ENCODE measurements at regions not wholly inside any gene's neighbourhood (a gene's known extent, or its start where the extent isn't known, plus 50 kb on each side); places are given as distances from the start of the nearest gene placed in this dataset.

GRCh38 chr2:134152045-134153010 is 101.5 kb upstream of the MGAT5 start:
- CTCF ChIA-PET = no interaction called here
- intact Hi-C loops (cut with micrococcal nuclease) = no loop called here
- Mint-ChIP-seq H3K9me3 (no peaks in the 10 kb centered on the region), H3K27ac (no peak overlapping the region), H3K36me3 (ENCODE audit: low read depth) (peaks cover 21% of the 10 kb centered on the region), H3K4me3 (no peak overlapping the region), H3K4me1 (ENCODE audit: low read depth) (peaks cover 33% of the 10 kb centered on the region), H3K27me3 (ENCODE audit: low read depth) (no peaks in the 10 kb centered on the region)
- DNase-seq = no peak

- intact Hi-C loops (cut with micrococcal nuclease) = no loop called here
- CTCF ChIA-PET = no interaction called here
- Mint-ChIP-seq H3K4me1 (ENCODE audit: low read depth) (peaks cover 24% of the 10 kb centered on the region), H3K36me3 (ENCODE audit: low read depth) (peaks cover 21% of the 10 kb centered on the region), H3K4me3 (no peak overlapping the region), H3K9me3 (no peaks in the 10 kb centered on the region), H3K27ac (no peak overlapping the region), H3K27me3 (ENCODE audit: low read depth) (no peaks in the 10 kb centered on the region)
- no peak for DNase-seq
Measured at GRCh38 chr2:134153294-134153880, 100.5 kb upstream of the MGAT5 start.

DNA sequence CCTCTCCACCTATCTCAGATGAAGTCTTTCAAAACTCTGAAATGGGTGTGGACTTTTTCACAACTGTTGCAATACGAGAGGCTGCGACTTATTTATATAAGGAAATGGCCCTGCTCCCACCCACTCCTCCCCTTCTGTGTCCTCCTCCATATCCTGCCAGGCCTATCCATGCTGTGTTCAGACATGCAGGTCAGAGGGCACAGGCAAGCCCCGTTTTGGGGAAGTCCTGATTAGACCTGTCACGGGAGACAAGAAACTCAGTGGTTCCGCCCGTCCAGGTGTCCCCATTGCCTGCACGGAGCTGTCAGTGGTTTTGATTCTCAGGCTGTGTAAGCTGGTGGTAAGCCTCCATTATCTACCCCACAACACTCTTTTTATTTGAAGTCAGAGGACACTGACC is 99.6 kb upstream of the MGAT5 start:
- no peak overlapping the region for H3K4me3 Mint-ChIP-seq
- CTCF ChIA-PET = no interaction called here
- no peaks in the 10 kb centered on the region for H3K9me3 Mint-ChIP-seq
- DNase-seq = no peak
- peaks cover 21% of the 10 kb centered on the region for H3K36me3 Mint-ChIP-seq (ENCODE audit: low read depth)
- intact Hi-C loops (cut with micrococcal nuclease) = no loop called here
- peaks cover 22% of the 10 kb centered on the region for H3K4me1 Mint-ChIP-seq (ENCODE audit: low read depth)
- H3K27me3 Mint-ChIP-seq (ENCODE audit: low read depth) = no peaks in the 10 kb centered on the region
- H3K27ac Mint-ChIP-seq = no peak overlapping the region

- H3K4me1 Mint-ChIP-seq (ENCODE audit: low read depth) = peaks cover 15% of the 10 kb centered on the region
Measured at GRCh38 chr2:134155134-134155533, 98.7 kb upstream of the MGAT5 start.

DNA sequence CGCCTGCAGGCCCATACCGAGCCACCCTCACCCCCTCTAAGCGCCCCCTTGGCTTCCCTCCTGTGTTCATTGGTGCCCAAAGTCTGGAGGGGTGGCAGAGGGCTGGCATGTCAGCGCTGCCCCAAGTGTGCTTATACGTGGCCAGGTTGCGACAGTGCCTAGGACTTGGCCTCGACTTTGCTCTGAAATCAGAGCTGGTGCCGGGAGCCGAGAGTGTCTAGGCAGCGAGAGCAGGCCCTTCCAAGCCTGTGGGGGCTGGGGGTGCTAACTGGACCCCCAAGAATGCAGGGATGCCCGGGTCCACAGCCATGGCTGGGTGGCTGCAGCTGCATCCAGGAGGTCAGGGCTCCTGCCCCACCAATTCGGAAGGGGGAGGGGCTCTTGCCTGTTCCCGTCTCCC is 95.6 kb upstream of the MGAT5 start:
- Mint-ChIP-seq H3K4me3 (no peak overlapping the region), H3K27ac (no peak overlapping the region), H3K9me3 (no peaks in the 10 kb centered on the region), H3K36me3 (ENCODE audit: low read depth) (peaks cover 8% of the 10 kb centered on the region), H3K27me3 (ENCODE audit: low read depth) (no peaks in the 10 kb centered on the region), H3K4me1 (ENCODE audit: low read depth) (peaks cover 39% of the 10 kb centered on the region)
- DNase-seq = no peak
- intact Hi-C loops (cut with micrococcal nuclease) = no loop called here
- CTCF ChIA-PET = no interaction called here

More at GRCh38 chr2:134155134-134155533, 98.7 kb upstream of the MGAT5 start:
- no peak for DNase-seq
- intact Hi-C loops (cut with micrococcal nuclease) = no loop called here
- Mint-ChIP-seq H3K27me3 (ENCODE audit: low read depth) (no peaks in the 10 kb centered on the region), H3K9me3 (no peaks in the 10 kb centered on the region), H3K4me3 (no peak overlapping the region), H3K36me3 (ENCODE audit: low read depth) (peaks cover 21% of the 10 kb centered on the region), H3K27ac (no peak overlapping the region)
- CTCF ChIA-PET = interaction anchor here (1.2 to 1.3 kb wide), 2 partner anchors 12 to 257 kb away, joined by 3 to 4 read pairs; no protein-coding TSS in a partner anchor

DNA sequence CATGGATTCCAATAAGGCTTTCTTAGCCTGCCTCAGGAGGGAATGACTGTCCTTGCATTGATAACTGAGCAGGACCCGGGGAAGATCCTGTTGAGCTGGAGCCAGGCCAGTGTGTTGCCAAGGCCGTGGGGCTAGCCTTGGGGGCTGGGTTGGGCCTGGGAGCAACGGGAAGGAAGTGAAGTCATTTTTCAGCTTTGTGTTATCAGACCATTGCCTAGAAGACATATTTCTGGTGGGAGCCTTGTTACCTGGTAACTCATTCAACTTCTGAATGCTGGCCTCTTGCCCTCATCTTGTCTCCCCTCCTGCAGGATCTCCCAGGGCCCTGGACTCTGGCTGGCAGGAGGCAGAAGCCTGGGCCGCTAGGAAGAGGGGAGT is 92.7 kb upstream of the MGAT5 start:
- H3K4me1 Mint-ChIP-seq (ENCODE audit: low read depth) = peaks cover 52% of the 10 kb centered on the region
- no peak overlapping the region for H3K27ac Mint-ChIP-seq
- CTCF ChIA-PET = interaction anchor here (0.6 to 1.2 kb wide), 2 partner anchors 54 to 375 kb away, joined by 3 read pairs; no protein-coding TSS in a partner anchor
- H3K27me3 Mint-ChIP-seq (ENCODE audit: low read depth) = no peaks in the 10 kb centered on the region
- DNase-seq = no peak
- no peak overlapping the region for H3K4me3 Mint-ChIP-seq
- no peaks in the 10 kb centered on the region for H3K9me3 Mint-ChIP-seq
- H3K36me3 Mint-ChIP-seq (ENCODE audit: low read depth) = no peaks in the 10 kb centered on the region
- intact Hi-C loops (cut with micrococcal nuclease) = loop anchor here (2.0 kb wide), 1 partner anchor 14 kb away; no protein-coding TSS in a partner anchor

GRCh38 chr2:134163336-134163735 is 90.5 kb upstream of the MGAT5 start:
- no peak overlapping the region for H3K27ac Mint-ChIP-seq
- H3K27me3 Mint-ChIP-seq (ENCODE audit: low read depth) = no peaks in the 10 kb centered on the region
- intact Hi-C loops (cut with micrococcal nuclease) = no loop called here
- DNase-seq = no peak
- no peak overlapping the region for H3K4me3 Mint-ChIP-seq
- no peaks in the 10 kb centered on the region for H3K9me3 Mint-ChIP-seq
- CTCF ChIA-PET = no interaction called here
- peaks cover 70% of the 10 kb centered on the region for H3K4me1 Mint-ChIP-seq (ENCODE audit: low read depth)
- no peaks in the 10 kb centered on the region for H3K36me3 Mint-ChIP-seq (ENCODE audit: low read depth)

DNA sequence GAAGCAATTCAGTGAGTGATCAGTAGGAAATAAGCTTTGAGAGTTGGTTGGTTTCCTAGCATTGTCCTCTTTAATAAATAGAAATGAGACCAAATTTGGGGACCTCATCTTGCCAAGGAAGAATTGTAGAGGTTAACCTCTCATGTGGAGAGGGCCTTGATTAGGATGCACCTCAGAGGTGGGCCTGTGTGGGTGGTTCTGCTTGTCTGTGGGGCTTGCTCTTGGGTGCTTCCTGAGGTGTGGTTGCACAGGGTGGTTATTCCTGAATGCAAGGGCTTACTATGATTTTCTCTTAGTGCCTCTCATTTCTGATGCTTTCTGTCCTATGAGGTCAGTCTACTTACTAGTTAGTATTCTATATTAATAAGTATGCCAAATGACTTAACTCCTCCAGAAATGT is 89.6 kb upstream of the MGAT5 start:
- no peak overlapping the region for H3K4me3 Mint-ChIP-seq
- peaks cover 77% of the 10 kb centered on the region for H3K4me1 Mint-ChIP-seq (ENCODE audit: low read depth)
- no peaks in the 10 kb centered on the region for H3K36me3 Mint-ChIP-seq (ENCODE audit: low read depth)
- DNase-seq = no peak
- intact Hi-C loops (cut with micrococcal nuclease) = no loop called here
- no peaks in the 10 kb centered on the region for H3K9me3 Mint-ChIP-seq
- CTCF ChIA-PET = interaction anchor here (1.7 kb wide), 1 partner anchor 247 kb away, joined by 4 read pairs; no protein-coding TSS in a partner anchor
- no peak overlapping the region for H3K27ac Mint-ChIP-seq
- H3K27me3 Mint-ChIP-seq (ENCODE audit: low read depth) = no peaks in the 10 kb centered on the region

- CTCF ChIA-PET = interaction anchor here (0.8 to 1.3 kb wide), 3 partner anchors 11 to 49 kb away, joined by 3 to 4 read pairs (median 3); no protein-coding TSS in a partner anchor
- peak; percentile 15 for DNase-seq
- no peak overlapping the region for H3K27ac Mint-ChIP-seq
- H3K4me1 Mint-ChIP-seq (ENCODE audit: low read depth) = peaks cover 76% of the 10 kb centered on the region
- H3K36me3 Mint-ChIP-seq (ENCODE audit: low read depth) = peaks cover 4% of the 10 kb centered on the region
- no peak overlapping the region for H3K4me3 Mint-ChIP-seq
- intact Hi-C loops (cut with micrococcal nuclease) = no loop called here
- no peaks in the 10 kb centered on the region for H3K27me3 Mint-ChIP-seq (ENCODE audit: low read depth)
- no peaks in the 10 kb centered on the region for H3K9me3 Mint-ChIP-seq
Measured at GRCh38 chr2:134167015-134167414, 86.9 kb upstream of the MGAT5 start.

DNA sequence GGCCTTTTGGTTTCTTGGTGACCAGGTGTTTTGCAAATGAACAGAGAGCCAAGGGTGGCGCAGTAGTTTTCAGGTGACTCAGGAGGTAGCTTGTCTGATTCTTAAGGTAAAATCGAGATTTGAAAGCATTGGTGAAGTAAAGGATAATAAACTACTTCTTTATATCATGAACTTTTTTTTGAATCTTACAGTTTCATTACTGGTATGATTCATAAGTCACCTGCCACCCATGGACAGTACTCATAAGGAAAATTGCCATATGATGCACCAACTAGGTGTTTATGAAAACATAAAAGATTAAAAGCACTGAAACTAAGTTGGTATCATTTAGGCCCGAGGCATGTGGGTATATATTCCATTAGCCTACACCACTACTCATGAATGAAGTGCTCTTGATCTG is 84.1 kb upstream of the MGAT5 start:
- Mint-ChIP-seq H3K27ac (no peak overlapping the region), H3K9me3 (no peaks in the 10 kb centered on the region), H3K36me3 (ENCODE audit: low read depth) (peaks cover 4% of the 10 kb centered on the region), H3K4me3 (no peak overlapping the region), H3K27me3 (ENCODE audit: low read depth) (no peaks in the 10 kb centered on the region), H3K4me1 (ENCODE audit: low read depth) (peaks cover 68% of the 10 kb centered on the region)
- CTCF ChIA-PET = interaction anchor here (0.6 to 2.3 kb wide), 6 partner anchors 9 to 472 kb away, joined by 3 to 7 read pairs (median 4); no protein-coding TSS in a partner anchor
- peak; percentile 45 for DNase-seq
- intact Hi-C loops (cut with micrococcal nuclease) = loop anchor here (1.0 to 5.0 kb wide), 10 partner anchors 28 to 883 kb away; partner anchors contain the start of genes CCNT2 and RAB3GAP1

- H3K9me3 Mint-ChIP-seq = no peaks in the 10 kb centered on the region
- H3K36me3 Mint-ChIP-seq (ENCODE audit: low read depth) = peaks cover 4% of the 10 kb centered on the region
- DNase-seq = no peak
- peaks cover 66% of the 10 kb centered on the region for H3K4me1 Mint-ChIP-seq (ENCODE audit: low read depth)
- CTCF ChIA-PET = interaction anchor here (0.6 to 2.3 kb wide), 7 partner anchors 8 to 1666 kb away, joined by 3 to 7 read pairs (median 3); no protein-coding TSS in a partner anchor
- intact Hi-C loops (cut with micrococcal nuclease) = loop anchor here (1.0 to 5.0 kb wide), 10 partner anchors 27 to 882 kb away; partner anchors contain the start of genes CCNT2 and RAB3GAP1
- peak overlapping the region; percentile 37 for H3K27ac Mint-ChIP-seq
- no peak overlapping the region for H3K4me3 Mint-ChIP-seq
- no peaks in the 10 kb centered on the region for H3K27me3 Mint-ChIP-seq (ENCODE audit: low read depth)
Measured at GRCh38 chr2:134170294-134170693, 83.6 kb upstream of the MGAT5 start.

DNA sequence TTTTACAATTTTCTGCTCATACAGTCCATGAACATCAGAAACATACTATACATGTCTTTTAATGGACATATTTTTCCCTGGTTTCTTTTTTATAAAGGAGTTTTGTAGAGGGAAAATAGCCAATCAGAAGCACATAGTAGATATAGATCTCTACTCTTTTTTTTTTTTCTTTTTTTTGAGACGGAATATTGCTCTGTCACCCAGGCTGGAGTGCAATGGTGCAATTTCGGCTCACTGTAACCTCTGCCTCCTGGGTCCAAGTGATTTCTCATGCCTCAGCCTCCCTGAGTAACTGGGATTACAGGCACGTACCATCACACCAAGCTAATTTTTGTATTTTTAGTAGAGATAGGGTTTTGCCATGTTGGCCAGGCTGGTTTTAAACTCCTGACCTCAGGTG is 83.2 kb upstream of the MGAT5 start:
- H3K4me1 Mint-ChIP-seq (ENCODE audit: low read depth) = peaks cover 66% of the 10 kb centered on the region
- no peaks in the 10 kb centered on the region for H3K27me3 Mint-ChIP-seq (ENCODE audit: low read depth)
- CTCF ChIA-PET = interaction anchor here (0.6 to 2.3 kb wide), 4 partner anchors 44 to 1665 kb away, joined by 3 to 7 read pairs (median 3); no protein-coding TSS in a partner anchor
- no peaks in the 10 kb centered on the region for H3K9me3 Mint-ChIP-seq
- H3K27ac Mint-ChIP-seq = no peak overlapping the region
- no peak for DNase-seq
- intact Hi-C loops (cut with micrococcal nuclease) = loop anchor here (1.0 to 5.0 kb wide), 10 partner anchors 27 to 882 kb away; partner anchors contain the start of genes CCNT2 and RAB3GAP1
- H3K4me3 Mint-ChIP-seq = no peak overlapping the region
- peaks cover 4% of the 10 kb centered on the region for H3K36me3 Mint-ChIP-seq (ENCODE audit: low read depth)

Measured in activated naive CD4-positive, alpha-beta T cell treated with anti-CD3 and anti-CD28 coated beads for 36 hours (primary cell).